NCI-H345 treated with DMSO at 0.1 percent for 48 hours (cell line): ENCODE measurements at regions not wholly inside any gene's neighbourhood (a gene's known extent, or its start where the extent isn't known, plus 50 kb on each side); places are given as distances from the start of the nearest gene placed in this dataset.
"Not testable (repeated sequence)": the region's sequence is repeated elsewhere in the genome, so short reads cannot be mapped to it uniquely, and the experiment has no call there.

ENCODE experiments used
- DNase-seq: peaks from one replicate; lab custom pipeline; 2025; ENCODE audit not compliant: unreplicated experiment; lab: John Stamatoyannopoulos, UW

DNA sequence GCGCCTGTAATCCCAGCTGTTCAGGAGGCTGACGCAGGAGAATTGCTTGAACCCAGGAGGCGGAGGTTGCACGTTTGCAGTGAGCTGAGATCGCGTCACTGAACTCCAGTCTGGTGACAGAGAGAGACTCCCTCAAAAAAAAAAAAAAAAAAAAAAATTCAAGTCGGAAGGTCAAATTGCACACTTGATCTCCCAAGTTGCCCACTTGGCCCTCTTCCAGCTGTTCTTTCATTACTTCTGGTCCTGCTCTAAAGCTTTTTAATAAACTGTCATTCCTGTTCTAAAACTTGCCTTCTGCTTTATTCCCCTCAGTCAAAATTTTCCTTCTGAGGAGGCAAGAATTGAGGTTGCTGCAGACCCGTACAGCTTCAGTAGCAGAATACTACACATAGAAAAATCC is 2358.0 kb downstream of the ARAP2 start:
- DNase-seq = no peak

GRCh38 chr4:33890841-33891240 is 2353.5 kb downstream of the ARAP2 start:
- DNase-seq = no peak

GRCh38 chr4:33911959-33912358 is 2332.4 kb downstream of the ARAP2 start:
- DNase-seq = no peak

- no peak for DNase-seq
Measured at GRCh38 chr4:33914386-33914785, 2329.9 kb downstream of the ARAP2 start.

GRCh38 chr4:33923469-33923868 is 2320.8 kb downstream of the ARAP2 start:
- no peak for DNase-seq

DNA sequence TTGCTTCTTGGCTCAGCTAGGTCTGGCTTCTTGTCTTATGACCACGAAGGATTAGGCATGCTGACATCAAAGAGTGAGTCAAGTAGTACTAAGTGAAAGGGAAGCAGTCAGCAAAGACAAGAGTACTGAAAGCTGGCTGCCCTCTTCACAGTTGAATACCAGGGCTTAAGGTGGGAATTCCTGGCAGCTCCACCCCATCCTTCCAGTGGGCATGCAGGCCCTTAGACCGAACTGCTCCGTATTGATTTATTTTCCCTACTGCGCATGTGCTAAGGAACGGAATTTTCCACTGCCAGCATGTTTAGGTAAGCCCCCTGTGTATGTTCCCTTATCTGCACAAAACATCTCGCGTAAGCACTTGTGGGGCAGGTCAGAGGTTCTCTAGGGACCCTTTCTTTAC is 2320.1 kb downstream of the ARAP2 start:
- DNase-seq = no peak

- DNase-seq = no peak
Measured at GRCh38 chr4:33924811-33925210, 2319.5 kb downstream of the ARAP2 start.

GRCh38 chr4:33930497-33930896 is 2313.8 kb downstream of the ARAP2 start:
- DNase-seq = no peak

- DNase-seq = no peak
Measured at GRCh38 chr4:33931026-33931425, 2313.3 kb downstream of the ARAP2 start.

DNA sequence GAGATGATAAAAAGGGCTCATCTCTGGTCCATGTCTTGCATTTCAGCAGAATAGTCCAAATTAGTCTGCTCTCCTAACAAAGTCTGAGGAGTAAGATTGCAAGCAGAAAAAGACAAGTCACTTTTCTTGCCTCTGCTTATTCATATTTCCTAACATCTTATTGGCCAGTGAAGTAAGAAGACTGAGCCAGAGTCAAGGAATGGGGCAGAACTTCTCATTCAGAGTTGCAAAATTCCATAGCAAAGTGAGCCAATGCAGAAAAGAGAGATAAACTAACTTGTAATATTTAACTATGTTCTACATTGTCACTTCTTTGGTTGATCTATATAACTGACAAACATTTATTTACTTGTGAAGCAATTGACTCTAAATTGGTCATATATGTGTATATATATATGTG is 2304.0 kb downstream of the ARAP2 start:
- no peak for DNase-seq

DNA sequence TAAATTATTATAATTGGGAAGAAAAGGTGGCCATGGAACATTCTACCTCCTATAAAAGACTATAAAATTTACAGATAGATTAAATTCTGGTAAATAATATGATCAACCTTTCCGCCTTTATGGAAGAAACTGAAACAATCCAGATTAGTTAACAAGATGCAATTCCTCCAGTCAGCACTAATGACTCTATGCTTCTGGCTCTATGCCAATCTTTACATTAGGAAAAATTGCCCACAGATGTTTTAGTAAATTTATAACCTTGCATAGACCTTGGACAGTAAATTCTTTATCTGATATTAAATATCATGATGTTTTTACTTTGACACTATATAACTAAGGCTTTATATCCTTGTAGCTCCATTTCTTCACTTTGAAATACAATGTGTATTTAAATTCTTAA is 2302.5 kb downstream of the ARAP2 start:
- DNase-seq = no peak

DNA sequence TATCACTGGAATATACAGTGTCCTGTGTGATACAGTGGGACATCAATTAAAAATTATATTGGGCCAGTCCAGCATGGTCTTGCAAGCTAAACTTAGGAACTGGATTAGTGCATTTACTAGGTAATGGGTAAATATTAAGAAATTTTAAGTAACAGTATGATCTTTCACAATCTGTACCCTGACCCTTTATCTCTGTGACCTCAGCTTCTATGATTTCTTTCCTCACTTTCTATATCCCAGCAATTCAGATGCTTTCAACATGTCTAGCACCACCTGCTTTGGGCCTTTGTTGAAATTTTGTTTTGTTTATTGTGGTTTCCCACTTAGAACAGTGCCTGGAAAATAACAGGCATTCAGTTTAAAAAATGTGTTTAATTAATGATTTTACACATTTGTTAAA is 2295.4 kb downstream of the ARAP2 start:
- DNase-seq = no peak

GRCh38 chr4:33953848-33954247 is 2290.5 kb downstream of the ARAP2 start:
- not testable (repeated sequence) for DNase-seq

GRCh38 chr4:33954759-33955158 is 2289.6 kb downstream of the ARAP2 start:
- no peak for DNase-seq

DNA sequence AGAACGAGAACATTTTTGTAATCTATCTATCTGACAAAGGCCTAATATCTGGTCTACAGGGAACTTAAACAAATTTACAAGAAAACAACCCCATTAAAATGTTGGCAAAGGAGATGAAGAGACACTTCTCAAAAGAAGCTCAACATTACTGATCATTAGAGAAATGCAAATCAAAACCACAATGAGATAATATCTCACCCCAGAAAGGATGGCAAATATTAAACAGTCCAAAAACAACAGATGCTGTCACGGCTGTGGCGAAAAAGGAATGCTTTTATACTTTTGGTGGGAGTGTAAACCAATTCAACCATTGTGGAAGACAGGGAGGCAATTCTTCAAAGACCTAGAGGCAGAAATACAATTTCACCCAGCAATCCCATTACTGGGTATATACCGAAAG is 2284.8 kb downstream of the ARAP2 start:
- no peak for DNase-seq

GRCh38 chr4:33961761-33962160 is 2282.6 kb downstream of the ARAP2 start:
- DNase-seq = no peak

GRCh38 chr4:33966808-33967207 is 2277.5 kb downstream of the ARAP2 start:
- DNase-seq = no peak

DNA sequence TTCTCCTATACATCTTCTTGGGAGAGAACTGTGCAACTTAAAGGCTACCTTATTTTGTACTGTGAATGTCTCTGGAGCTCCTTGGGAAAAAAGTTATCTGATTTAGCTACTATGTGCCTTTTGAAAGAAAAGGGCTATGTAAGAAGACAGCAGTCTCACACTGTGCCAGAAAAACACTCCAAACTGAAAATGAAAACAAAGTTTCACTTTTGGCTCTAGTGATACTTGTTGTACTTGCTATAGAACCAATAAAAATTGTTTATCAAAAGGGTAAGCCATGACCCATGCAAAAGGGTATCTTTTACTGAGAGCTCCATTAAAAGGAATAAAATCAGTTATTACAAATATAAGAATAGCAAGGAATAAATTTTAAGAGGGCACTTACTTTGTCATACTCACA is 2270.0 kb downstream of the ARAP2 start:
- no peak for DNase-seq

DNA sequence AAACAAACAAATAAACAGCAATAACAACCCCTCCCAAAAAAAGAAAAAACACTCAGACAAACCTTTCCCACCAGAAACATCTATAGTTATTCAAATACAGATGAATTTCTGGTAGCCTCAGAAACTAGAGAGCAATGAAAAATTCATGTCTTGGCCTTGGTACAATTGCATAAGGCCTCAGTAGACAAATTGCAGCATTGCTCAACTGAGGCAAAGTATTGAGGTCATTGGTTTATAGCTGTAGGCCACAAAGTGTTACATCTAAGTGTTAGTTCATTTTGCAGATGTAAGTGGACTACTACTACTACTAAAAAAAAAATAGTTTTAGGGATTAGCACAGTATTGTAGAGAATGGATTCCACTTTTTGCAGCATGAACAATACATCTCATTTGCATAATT is 2268.3 kb downstream of the ARAP2 start:
- no peak for DNase-seq

- not testable (repeated sequence) for DNase-seq
Measured at GRCh38 chr4:33979781-33980180, 2264.5 kb downstream of the ARAP2 start.

- no peak for DNase-seq
Measured at GRCh38 chr4:33980361-33980760, 2264.0 kb downstream of the ARAP2 start.

DNA sequence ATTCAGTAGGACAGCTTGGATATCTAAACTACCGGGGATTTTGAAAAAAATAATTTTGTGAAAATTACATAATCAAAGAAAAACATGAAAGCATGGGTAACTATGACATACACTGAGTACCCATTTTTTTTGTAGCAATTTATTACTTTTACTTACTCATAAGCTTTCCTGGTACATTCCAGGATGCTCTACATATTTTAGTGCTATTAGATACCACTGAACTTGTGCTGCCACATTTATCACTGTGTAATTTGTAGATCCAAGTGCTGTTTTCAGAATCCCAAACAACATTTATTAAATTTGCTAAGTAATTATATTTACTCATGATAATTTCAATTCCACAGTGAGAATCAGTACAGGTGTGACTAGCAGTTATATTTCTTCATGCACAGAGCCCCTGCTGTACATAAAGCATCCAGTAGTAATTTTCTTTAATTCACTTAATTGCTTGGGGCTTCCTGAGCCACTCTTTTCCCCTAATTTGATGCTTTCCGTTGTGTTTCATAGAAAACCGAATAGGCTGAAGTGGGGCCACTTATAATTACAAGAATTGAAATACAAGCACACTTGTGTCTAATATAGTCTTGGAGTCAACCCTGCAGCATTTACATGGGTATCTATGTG is 2254.4 kb downstream of the ARAP2 start:
- DNase-seq = no peak

GRCh38 chr4:33996075-33996718 is 2248.1 kb downstream of the ARAP2 start:
- no peak for DNase-seq
